ENCODE measurements at regions not wholly inside any gene's neighbourhood (a gene's known extent, or its start where the extent isn't known, plus 50 kb on each side); places are given as distances from the start of the nearest gene placed in this dataset.

DNA sequence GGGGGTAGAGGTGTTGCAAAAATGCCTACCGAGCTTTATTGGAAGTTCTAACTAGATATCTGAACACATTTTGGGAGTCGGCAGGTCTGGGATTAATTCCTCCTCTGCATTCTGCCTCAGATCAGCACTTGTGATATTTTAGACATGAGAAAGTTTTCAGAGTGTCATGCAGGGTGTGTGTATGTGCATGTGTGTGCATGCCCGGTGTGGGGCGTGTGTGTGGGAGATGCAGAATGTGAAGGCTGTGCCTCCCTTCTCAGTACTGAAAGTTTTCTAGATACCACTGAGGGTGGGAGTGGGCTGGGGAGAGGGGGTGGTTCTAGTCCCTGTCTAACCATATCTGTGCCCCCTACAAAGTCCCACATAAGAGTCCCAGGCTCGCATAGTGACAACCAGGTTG, 180.0 kb upstream of the NTM start:
- Histone ChIP-seq H3K79me1 (ENCODE audit: low read length) (no peaks in the 10 kb centered on the region), H4K12ac (ENCODE audit: low read depth, low read length) (no peak overlapping the region), H3K4me2 (ENCODE audit: low read length) (no peak overlapping the region), H3K9ac (ENCODE audit: low read length) (no peak overlapping the region), H3K9me3 (ENCODE audit: insufficient read depth, low read depth, low read length) (no peaks in the 10 kb centered on the region), H3K4me3 (ENCODE audit: low read depth, low read length) (no peak overlapping the region), H2BK5ac (ENCODE audit: low read depth, low read length, poor library complexity) (no peak overlapping the region), H3K18ac (ENCODE audit: low read length) (no peak overlapping the region), H2BK120ac (ENCODE audit: insufficient read depth, low read length, poor library complexity) (no peak overlapping the region), H2BK12ac (ENCODE audit: low read length) (no peak overlapping the region), H3K27ac (ENCODE audit: low read depth, low read length) (no peak overlapping the region), H4K91ac (ENCODE audit: low read depth, low read length) (no peak overlapping the region), H3K4ac (ENCODE audit: low read depth, low read length) (no peak overlapping the region), H3K79me2 (ENCODE audit: control insufficient read depth, insufficient read depth, low read length, poor library complexity) (no peaks in the 10 kb centered on the region), H3K14ac (ENCODE audit: low read length) (no peak overlapping the region), H2AFZ (ENCODE audit: insufficient read depth, low read length, poor library complexity) (no peak overlapping the region), H3K27me3 (ENCODE audit: insufficient read depth, low read length) (no peaks in the 10 kb centered on the region), H3K23ac (ENCODE audit: low read length) (no peak overlapping the region), H2AK5ac (ENCODE audit: low read length) (no peak overlapping the region), H3K4me1 (ENCODE audit: control insufficient read depth in 1 of 2, insufficient read depth in 2 of 2, low read length in 2 of 2) (no peaks in the 10 kb centered on the region), H3K36me3 (ENCODE audit: control insufficient read depth in 1 of 2, insufficient read depth in 2 of 2, low read length in 2 of 2) (no peaks in the 10 kb centered on the region), H4K8ac (ENCODE audit: low read depth, low read length) (no peak overlapping the region)
- WGBS (ENCODE audit: extremely low coverage, insufficient coverage, insufficient read length): no CpG with 5 or more reads among the region's 5 CpGs
- DNase-seq: no peak

- no CpG with 5 or more reads among the region's 4 CpGs for WGBS (ENCODE audit: extremely low coverage, insufficient coverage, insufficient read length)
- Histone ChIP-seq H2AK5ac (ENCODE audit: low read length) (no peak overlapping the region), H4K8ac (ENCODE audit: low read depth, low read length) (no peak overlapping the region), H4K91ac (ENCODE audit: low read depth, low read length) (no peak overlapping the region), H3K4ac (ENCODE audit: low read depth, low read length) (no peak overlapping the region), H3K27ac (ENCODE audit: low read depth, low read length) (no peak overlapping the region), H3K4me3 (ENCODE audit: low read depth, low read length) (no peak overlapping the region), H2AFZ (ENCODE audit: insufficient read depth, low read length, poor library complexity) (no peak overlapping the region), H2BK5ac (ENCODE audit: low read depth, low read length, poor library complexity) (no peak overlapping the region), H3K4me1 (ENCODE audit: control insufficient read depth in 1 of 2, insufficient read depth in 2 of 2, low read length in 2 of 2) (no peaks in the 10 kb centered on the region), H3K79me2 (ENCODE audit: control insufficient read depth, insufficient read depth, low read length, poor library complexity) (no peaks in the 10 kb centered on the region), H3K79me1 (ENCODE audit: low read length) (no peaks in the 10 kb centered on the region), H3K9me3 (ENCODE audit: insufficient read depth, low read depth, low read length) (no peaks in the 10 kb centered on the region), H3K14ac (ENCODE audit: low read length) (no peak overlapping the region), H2BK120ac (ENCODE audit: insufficient read depth, low read length, poor library complexity) (no peak overlapping the region), H4K12ac (ENCODE audit: low read depth, low read length) (no peak overlapping the region), H2BK12ac (ENCODE audit: low read length) (no peak overlapping the region), H3K36me3 (ENCODE audit: control insufficient read depth in 1 of 2, insufficient read depth in 2 of 2, low read length in 2 of 2) (no peaks in the 10 kb centered on the region), H3K23ac (ENCODE audit: low read length) (no peak overlapping the region), H3K18ac (ENCODE audit: low read length) (no peak overlapping the region), H3K9ac (ENCODE audit: low read length) (no peak overlapping the region), H3K4me2 (ENCODE audit: low read length) (no peak overlapping the region), H3K27me3 (ENCODE audit: insufficient read depth, low read length) (no peaks in the 10 kb centered on the region)
- DNase-seq: no peak
Measured at GRCh38 chr11:131191606-131192005, 178.8 kb upstream of the NTM start.

GRCh38 chr11:131192628-131193027, 177.8 kb upstream of the NTM start:
- no peak overlapping the region for H4K12ac ChIP-seq (ENCODE audit: low read depth, low read length)
- no peak overlapping the region for H2BK120ac ChIP-seq (ENCODE audit: insufficient read depth, low read length, poor library complexity)
- H3K4ac ChIP-seq (ENCODE audit: low read depth, low read length): no peak overlapping the region
- no peak overlapping the region for H3K23ac ChIP-seq (ENCODE audit: low read length)
- H3K4me2 ChIP-seq (ENCODE audit: low read length): no peak overlapping the region
- no peak overlapping the region for H3K9ac ChIP-seq (ENCODE audit: low read length)
- H2BK12ac ChIP-seq (ENCODE audit: low read length): no peak overlapping the region
- no peak overlapping the region for H3K14ac ChIP-seq (ENCODE audit: low read length)
- no peak overlapping the region for H4K8ac ChIP-seq (ENCODE audit: low read depth, low read length)
- H2AK5ac ChIP-seq (ENCODE audit: low read length): no peak overlapping the region
- DNase-seq: no peak
- no peaks in the 10 kb centered on the region for H3K9me3 ChIP-seq (ENCODE audit: insufficient read depth, low read depth, low read length)
- no peak overlapping the region for H2AFZ ChIP-seq (ENCODE audit: insufficient read depth, low read length, poor library complexity)
- H3K27ac ChIP-seq (ENCODE audit: low read depth, low read length): no peak overlapping the region
- no peaks in the 10 kb centered on the region for H3K36me3 ChIP-seq (ENCODE audit: control insufficient read depth in 1 of 2, insufficient read depth in 2 of 2, low read length in 2 of 2)
- WGBS (ENCODE audit: extremely low coverage, insufficient coverage, insufficient read length): no CpG with 5 or more reads among the region's 12 CpGs
- no peaks in the 10 kb centered on the region for H3K79me2 ChIP-seq (ENCODE audit: control insufficient read depth, insufficient read depth, low read length, poor library complexity)
- no peak overlapping the region for H3K4me3 ChIP-seq (ENCODE audit: low read depth, low read length)
- no peaks in the 10 kb centered on the region for H3K27me3 ChIP-seq (ENCODE audit: insufficient read depth, low read length)
- no peaks in the 10 kb centered on the region for H3K79me1 ChIP-seq (ENCODE audit: low read length)
- H3K4me1 ChIP-seq (ENCODE audit: control insufficient read depth in 1 of 2, insufficient read depth in 2 of 2, low read length in 2 of 2): no peaks in the 10 kb centered on the region
- no peak overlapping the region for H3K18ac ChIP-seq (ENCODE audit: low read length)
- H4K91ac ChIP-seq (ENCODE audit: low read depth, low read length): no peak overlapping the region
- no peak overlapping the region for H2BK5ac ChIP-seq (ENCODE audit: low read depth, low read length, poor library complexity)

- Histone ChIP-seq H3K27me3 (ENCODE audit: insufficient read depth, low read length) (no peaks in the 10 kb centered on the region), H3K18ac (ENCODE audit: low read length) (no peak overlapping the region), H2BK5ac (ENCODE audit: low read depth, low read length, poor library complexity) (no peak overlapping the region), H3K23ac (ENCODE audit: low read length) (no peak overlapping the region), H4K12ac (ENCODE audit: low read depth, low read length) (no peak overlapping the region), H2AFZ (ENCODE audit: insufficient read depth, low read length, poor library complexity) (no peak overlapping the region), H2AK5ac (ENCODE audit: low read length) (no peak overlapping the region), H3K14ac (ENCODE audit: low read length) (no peak overlapping the region), H3K9ac (ENCODE audit: low read length) (no peak overlapping the region), H3K4me2 (ENCODE audit: low read length) (no peak overlapping the region), H3K79me1 (ENCODE audit: low read length) (no peaks in the 10 kb centered on the region), H3K4ac (ENCODE audit: low read depth, low read length) (no peak overlapping the region), H2BK12ac (ENCODE audit: low read length) (no peak overlapping the region), H3K4me3 (ENCODE audit: low read depth, low read length) (no peak overlapping the region), H3K4me1 (ENCODE audit: control insufficient read depth in 1 of 2, insufficient read depth in 2 of 2, low read length in 2 of 2) (no peaks in the 10 kb centered on the region), H3K79me2 (ENCODE audit: control insufficient read depth, insufficient read depth, low read length, poor library complexity) (no peaks in the 10 kb centered on the region), H3K9me3 (ENCODE audit: insufficient read depth, low read depth, low read length) (no peaks in the 10 kb centered on the region), H3K27ac (ENCODE audit: low read depth, low read length) (no peak overlapping the region), H2BK120ac (ENCODE audit: insufficient read depth, low read length, poor library complexity) (no peak overlapping the region), H4K8ac (ENCODE audit: low read depth, low read length) (no peak overlapping the region), H3K36me3 (ENCODE audit: control insufficient read depth in 1 of 2, insufficient read depth in 2 of 2, low read length in 2 of 2) (no peaks in the 10 kb centered on the region), H4K91ac (ENCODE audit: low read depth, low read length) (no peak overlapping the region)
- WGBS (ENCODE audit: extremely low coverage, insufficient coverage, insufficient read length): no CpG with 5 or more reads among the region's 11 CpGs
- no peak for DNase-seq
Measured at GRCh38 chr11:131193031-131193501, 177.3 kb upstream of the NTM start.
